Osteocyte (in vitro differentiated cells): ENCODE measurements at regions not wholly inside any gene's neighbourhood (a gene's known extent, or its start where the extent isn't known, plus 50 kb on each side); places are given as distances from the start of the nearest gene placed in this dataset.

Source experiments
- DNase-seq: peaks from one replicate; pipeline ENCODE4 v3.0.0; 2021; ENCODE audit warnings: mixed read lengths; ENCODE audit not compliant: unreplicated experiment; ENCODE audit errors: extremely low spot score
- H3K27ac Mint-ChIP-seq: one replicate; pipeline ENCODE4 v1.8.0; 2021; ENCODE audit warnings: mild to moderate bottlenecking, mixed read lengths; ENCODE audit not compliant: unreplicated experiment
- H3K27me3 Mint-ChIP-seq: one replicate; pipeline ENCODE4 v1.8.0; 2021; ENCODE audit warnings: mixed read lengths; ENCODE audit not compliant: unreplicated experiment
- H3K36me3 Mint-ChIP-seq: one replicate; pipeline ENCODE4 v1.8.0; 2021; ENCODE audit warnings: mixed read lengths; ENCODE audit not compliant: unreplicated experiment
- H3K4me1 Mint-ChIP-seq: one replicate; pipeline ENCODE4 v1.8.0; 2021; ENCODE audit warnings: mixed read lengths; ENCODE audit not compliant: unreplicated experiment
- H3K4me3 Mint-ChIP-seq: one replicate; pipeline ENCODE4 v1.8.0; 2021; ENCODE audit warnings: mild to moderate bottlenecking, moderate library complexity, mixed read lengths; ENCODE audit not compliant: unreplicated experiment
- H3K9me3 Mint-ChIP-seq: one replicate; pipeline ENCODE4 v1.8.0; 2021; ENCODE audit warnings: mixed read lengths; ENCODE audit not compliant: unreplicated experiment
- CTCF ChIP-seq: fragments of 200-600 bp; sonication (generic); IDR thresholded peaks from 2 replicates; pipeline ENCODE4 v1.5.0; 2021; ENCODE audit warnings: antibody characterized with exemption, mild to moderate bottlenecking, moderate library complexity

GRCh38 chr7:110322796-110323195, 768.1 kb upstream of the LRRN3 start:
- no peak for TF ChIP-seq CTCF
- Mint-ChIP-seq H3K4me1 (peaks cover 4% of the 10 kb centered on the region), H3K27me3 (no peaks in the 10 kb centered on the region), H3K36me3 (peaks cover 4% of the 10 kb centered on the region), H3K27ac (no peak overlapping the region), H3K9me3 (peaks cover 11% of the 10 kb centered on the region), H3K4me3 (no peak overlapping the region)
- DNase-seq = no peak

DNA sequence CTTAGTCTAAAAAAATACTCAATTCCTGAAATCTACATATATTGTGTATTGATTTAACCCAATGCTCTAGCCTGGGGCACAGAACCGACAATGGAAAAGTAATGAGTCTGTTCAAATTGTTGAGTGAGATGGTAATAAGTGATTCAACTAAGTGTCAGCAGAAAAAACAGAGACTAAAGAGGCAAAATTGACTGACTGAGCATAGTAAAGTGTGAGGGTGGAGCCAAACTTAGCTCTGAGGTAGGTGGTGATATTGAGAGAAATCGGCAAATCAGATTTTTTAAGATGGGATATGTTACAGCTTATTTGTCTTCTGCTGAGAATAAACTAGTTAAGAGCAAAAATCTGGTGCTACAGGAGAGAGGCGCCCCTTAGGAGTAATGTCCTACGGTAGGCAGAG, 764.0 kb upstream of the LRRN3 start:
- H3K27me3 Mint-ChIP-seq = no peaks in the 10 kb centered on the region
- H3K9me3 Mint-ChIP-seq = no peaks in the 10 kb centered on the region
- no peaks in the 10 kb centered on the region for H3K36me3 Mint-ChIP-seq
- TF ChIP-seq CTCF = no peak
- DNase-seq = no peak
- H3K4me1 Mint-ChIP-seq = peaks cover 3% of the 10 kb centered on the region
- H3K4me3 Mint-ChIP-seq = no peak overlapping the region
- no peak overlapping the region for H3K27ac Mint-ChIP-seq

DNA sequence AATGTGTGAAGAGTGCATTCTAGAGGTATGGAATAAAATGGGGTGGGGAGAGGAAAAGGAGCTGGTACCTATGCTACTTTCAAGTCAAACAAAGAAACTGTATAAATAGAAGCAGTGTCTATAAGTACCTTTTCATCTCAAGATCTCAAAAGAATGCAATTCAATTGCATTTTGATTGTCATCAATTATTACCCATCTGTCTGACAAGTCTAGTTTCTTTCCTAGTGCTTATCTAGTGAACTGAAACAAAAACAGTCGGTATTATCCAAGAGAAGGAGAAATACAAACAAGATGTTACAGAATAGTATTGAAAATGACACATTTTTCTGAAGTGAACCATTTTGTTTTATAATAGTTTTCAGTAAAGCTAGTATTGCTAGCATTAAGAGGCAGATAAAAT, 754.5 kb upstream of the LRRN3 start:
- H3K4me1 Mint-ChIP-seq = peaks cover 16% of the 10 kb centered on the region
- H3K4me3 Mint-ChIP-seq = no peak overlapping the region
- no peak for DNase-seq
- no peaks in the 10 kb centered on the region for H3K9me3 Mint-ChIP-seq
- no peak overlapping the region for H3K27ac Mint-ChIP-seq
- H3K36me3 Mint-ChIP-seq = no peaks in the 10 kb centered on the region
- H3K27me3 Mint-ChIP-seq = no peaks in the 10 kb centered on the region
- no peak for TF ChIP-seq CTCF

DNA sequence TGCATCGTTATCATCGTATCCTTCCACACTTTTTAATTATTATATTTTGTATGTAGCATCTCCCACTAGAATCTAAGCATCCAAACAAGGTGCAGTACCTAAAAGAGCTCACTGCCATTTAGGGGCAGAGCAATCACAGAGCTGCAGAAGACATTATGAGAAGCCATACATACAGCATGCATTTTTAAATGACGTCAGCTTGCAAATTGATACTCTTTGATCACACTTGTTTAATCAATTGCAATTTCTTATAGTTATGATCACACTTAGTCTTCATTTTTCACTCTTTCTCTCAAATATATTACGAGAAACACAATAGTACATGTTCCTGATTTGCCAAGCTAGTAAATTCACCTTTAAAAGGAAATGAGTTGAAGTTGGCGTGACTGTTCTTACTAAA, 753.3 kb upstream of the LRRN3 start:
- H3K4me1 Mint-ChIP-seq = peaks cover 16% of the 10 kb centered on the region
- H3K4me3 Mint-ChIP-seq = no peak overlapping the region
- H3K36me3 Mint-ChIP-seq = no peaks in the 10 kb centered on the region
- H3K27ac Mint-ChIP-seq = no peak overlapping the region
- DNase-seq = no peak
- H3K9me3 Mint-ChIP-seq = no peaks in the 10 kb centered on the region
- H3K27me3 Mint-ChIP-seq = no peaks in the 10 kb centered on the region
- no peak for TF ChIP-seq CTCF

GRCh38 chr7:110347081-110347480, 743.8 kb upstream of the LRRN3 start:
- Mint-ChIP-seq H3K9me3 (peaks cover 5% of the 10 kb centered on the region), H3K36me3 (peaks cover 3% of the 10 kb centered on the region), H3K4me1 (no peaks in the 10 kb centered on the region), H3K4me3 (no peak overlapping the region), H3K27ac (no peak overlapping the region), H3K27me3 (no peaks in the 10 kb centered on the region)
- TF ChIP-seq CTCF = no peak
- DNase-seq = no peak
